Neuronal stem cell (in vitro differentiated cells): ENCODE measurements at regions not wholly inside any gene's neighbourhood (a gene's known extent, or its start where the extent isn't known, plus 50 kb on each side); places are given as distances from the start of the nearest gene placed in this dataset.

ENCODE experiments used
- DNase-seq: peaks from one replicate; pipeline ENCODE4 v3.0.0-alpha.2; 2013; ENCODE audit warnings: low spot score
- H2AFZ ChIP-seq: one replicate; pipeline ENCODE4 v1.6.1; 2013; ENCODE audit warnings: mild to moderate bottlenecking, low read length, inconsistent platforms
- H2AK5ac ChIP-seq: 2 replicates; pipeline ENCODE4 v1.6.1; 2013; ENCODE audit warnings: low read depth, mild to moderate bottlenecking, inconsistent platforms, low read length, moderate library complexity, mixed read lengths
- H2BK120ac ChIP-seq: 2 replicates; pipeline ENCODE4 v1.6.1; 2013; ENCODE audit warnings: low read depth, mild to moderate bottlenecking, inconsistent platforms, low read length, moderate library complexity, mixed read lengths
- H2BK12ac ChIP-seq: one replicate; pipeline ENCODE4 v1.6.1; 2013; ENCODE audit warnings: low read length, inconsistent platforms
- H2BK15ac ChIP-seq: 2 replicates; pipeline ENCODE4 v1.6.1; 2013; ENCODE audit warnings: mild to moderate bottlenecking, low read length, inconsistent platforms, mixed read lengths
- H2BK5ac ChIP-seq: one replicate; pipeline ENCODE4 v1.6.1; 2013; ENCODE audit warnings: inconsistent platforms, mild to moderate bottlenecking, low read length, moderate library complexity
- H3K14ac ChIP-seq: one replicate; pipeline ENCODE4 v1.6.1; 2013; ENCODE audit warnings: low read length, inconsistent platforms
- H3K18ac ChIP-seq: 2 replicates; pipeline ENCODE4 v1.6.1; 2013; ENCODE audit warnings: low read length, inconsistent platforms
- H3K23ac ChIP-seq: 2 replicates; pipeline ENCODE4 v1.6.1; 2013; ENCODE audit warnings: low read depth, mild to moderate bottlenecking, mixed read lengths, low read length, inconsistent platforms; ENCODE audit not compliant: poor library complexity
- H3K27ac ChIP-seq: replicated peaks from 3 replicates; pipeline ENCODE4 v1.5.1; 2013; ENCODE audit warnings: low read length, inconsistent platforms
- H3K27me3 ChIP-seq, 3 experiments: 2 replicates each; pipeline ENCODE4 v1.6.1; 2013; ENCODE audit warnings: low read length in 3 of 3, mild to moderate bottlenecking in 2 of 3, inconsistent platforms in 1 of 3, low read depth in 1 of 3, mixed read lengths in 1 of 3, moderate library complexity in 1 of 3; ENCODE audit not compliant: control insufficient read depth in 3 of 3, insufficient read depth in 3 of 3
- H3K36me3 ChIP-seq, 2 donors: replicated peaks in 1 of 2; 2 replicates each; pipeline ENCODE4 v1.6.1; 2013; ENCODE audit warnings: low read length in 2 of 2; ENCODE audit not compliant: control insufficient read depth in 2 of 2, insufficient read depth in 2 of 2
- H3K4ac ChIP-seq: 2 replicates; pipeline ENCODE4 v1.6.1; 2013; ENCODE audit warnings: inconsistent platforms, mild to moderate bottlenecking, low read length, moderate library complexity
- H3K4me1 ChIP-seq, 2 donors: 1 replicate in 1 of 2; 2 replicates in 1 of 2; pipeline ENCODE4 v1.6.1; 2013; ENCODE audit warnings: low read length in 2 of 2, low read depth in 1 of 2; ENCODE audit not compliant: control insufficient read depth in 2 of 2, insufficient read depth in 1 of 2
- H3K4me2 ChIP-seq: one replicate; pipeline ENCODE4 v1.6.1; 2013; ENCODE audit warnings: mild to moderate bottlenecking, low read length, inconsistent platforms; ENCODE audit not compliant: insufficient read depth, poor library complexity, severe bottlenecking
- H3K4me3 ChIP-seq, 2 donors: 2 replicates each; pipeline ENCODE4 v1.5.1; 2013; ENCODE audit warnings: low read length in 2 of 2, mild to moderate bottlenecking in 2 of 2, inconsistent platforms in 1 of 2, moderate library complexity in 1 of 2
- H3K79me1 ChIP-seq: one replicate; pipeline ENCODE4 v1.6.1; 2013; ENCODE audit warnings: low read depth, mild to moderate bottlenecking, inconsistent platforms, low read length, moderate library complexity
- H3K9ac ChIP-seq: one replicate; pipeline ENCODE4 v1.6.1; 2013; ENCODE audit warnings: mild to moderate bottlenecking, low read depth, low read length, inconsistent platforms; ENCODE audit not compliant: poor library complexity
- H3K9me3 ChIP-seq, 2 donors: replicated peaks in 1 of 2; 2 replicates each; pipeline versions ENCODE3 to v1.6.1; 2013; ENCODE audit warnings: low read length in 2 of 2, mild to moderate bottlenecking in 2 of 2, inconsistent platforms in 1 of 2, low read depth in 1 of 2, mixed read lengths in 1 of 2, moderate library complexity in 1 of 2; ENCODE audit not compliant: control insufficient read depth in 2 of 2, insufficient read depth in 1 of 2
- H4K8ac ChIP-seq: one replicate; pipeline ENCODE4 v1.6.1; 2013; ENCODE audit warnings: low read depth, mild to moderate bottlenecking, inconsistent platforms, low read length, moderate library complexity
- H4K91ac ChIP-seq: one replicate; pipeline ENCODE4 v1.6.1; 2013; ENCODE audit warnings: low read length, low read depth, mild to moderate bottlenecking, inconsistent platforms; ENCODE audit not compliant: poor library complexity
- WGBS, 2 donors: extraction: QIAGEN DNeasy Blood & Tissue Kit; methylation state at CpG; one replicate each; pipeline ENCODE4 v1.1.7; 2013; ENCODE audit warnings: missing lambda C conversion rate in 2 of 2, mixed read lengths in 1 of 2; ENCODE audit not compliant: insufficient read length in 2 of 2, insufficient replicate concordance in 1 of 2; ENCODE audit errors: extremely low coverage in 2 of 2; 5-methylcytosine and 5-hydroxymethylcytosine counted together

- Histone ChIP-seq H2BK15ac (no peak overlapping the region), H2BK120ac (no peak overlapping the region), H4K91ac (no peak overlapping the region), H3K9ac (no peak overlapping the region), H2AK5ac (no peak overlapping the region), H2BK5ac (no peak overlapping the region), H3K9me3 (peaks cover 0 to 3% of the 10 kb centered on the region in 2 donors), H3K4ac (no peak overlapping the region), H3K27ac (no peak overlapping the region), H3K4me3 (no peak overlapping the region), H3K23ac (no peak overlapping the region), H3K4me1 (peaks cover 11 to 24% of the 10 kb centered on the region in 2 donors), H2AFZ (no peak overlapping the region), H3K14ac (no peak overlapping the region), H4K8ac (no peak overlapping the region), H3K36me3 (no peaks in the 10 kb centered on the region), H2BK12ac (no peak overlapping the region), H3K27me3 (no peaks in the 10 kb centered on the region), H3K18ac (no peak overlapping the region), H3K79me1 (no peaks in the 10 kb centered on the region), H3K4me2 (no peak overlapping the region)
- WGBS, 2 donors, result no CpG with 5 or more reads among the region's 5 CpGs
- DNase-seq, result no peak
Measured at GRCh38 chr11:130672911-130673310, 224.5 kb downstream of the ADAMTS15 start.

- Histone ChIP-seq H3K9ac (no peak overlapping the region), H3K18ac (peak overlapping the region; percentile 28), H2BK120ac (no peak overlapping the region), H3K4ac (no peak overlapping the region), H2AFZ (no peak overlapping the region), H3K4me3 (no peak overlapping the region), H3K79me1 (no peaks in the 10 kb centered on the region), H3K14ac (no peak overlapping the region), H2BK12ac (no peak overlapping the region), H2BK15ac (no peak overlapping the region), H4K91ac (no peak overlapping the region), H3K36me3 (no peaks in the 10 kb centered on the region), H3K4me1 (peaks cover 11 to 25% of the 10 kb centered on the region in 2 donors), H3K4me2 (no peak overlapping the region), H3K27me3 (no peaks in the 10 kb centered on the region), H2BK5ac (no peak overlapping the region), H2AK5ac (no peak overlapping the region), H4K8ac (no peak overlapping the region), H3K27ac (no peak overlapping the region), H3K23ac (no peak overlapping the region), H3K9me3 (peaks cover 3% of the 10 kb centered on the region in 2 donors)
- no CpG with 5 or more reads among the region's 2 CpGs for WGBS, 2 donors
- DNase-seq, result no peak
Measured at GRCh38 chr11:130673698-130674097, 225.3 kb downstream of the ADAMTS15 start.

GRCh38 chr11:130674686-130675308 lies 226.4 kb downstream of the ADAMTS15 start:
- no CpG with 5 or more reads among the region's 5 CpGs for WGBS, 2 donors
- H3K14ac ChIP-seq, result no peak overlapping the region
- H3K27me3 ChIP-seq, result no peaks in the 10 kb centered on the region
- no peak overlapping the region for H2BK15ac ChIP-seq
- H3K4me2 ChIP-seq, result no peak overlapping the region
- no peak overlapping the region for H4K8ac ChIP-seq
- no peak overlapping the region for H3K9ac ChIP-seq
- no peak overlapping the region for H3K27ac ChIP-seq
- peaks cover 11 to 25% of the 10 kb centered on the region in 2 donors for H3K4me1 ChIP-seq
- H3K4ac ChIP-seq, result no peak overlapping the region
- no peak overlapping the region for H2BK5ac ChIP-seq
- no peaks in the 10 kb centered on the region for H3K36me3 ChIP-seq
- H3K9me3 ChIP-seq, result peaks cover 3 to 12% of the 10 kb centered on the region in 2 donors
- peak overlapping the region; percentile 12 for H2AFZ ChIP-seq
- H4K91ac ChIP-seq, result no peak overlapping the region
- no peak overlapping the region for H3K18ac ChIP-seq
- no peak overlapping the region for H2BK120ac ChIP-seq
- no peak overlapping the region for H3K4me3 ChIP-seq
- H3K23ac ChIP-seq, result no peak overlapping the region
- no peak for DNase-seq
- H2AK5ac ChIP-seq, result no peak overlapping the region
- no peaks in the 10 kb centered on the region for H3K79me1 ChIP-seq
- H2BK12ac ChIP-seq, result no peak overlapping the region

GRCh38 chr11:130675371-130675821 lies 227.0 kb downstream of the ADAMTS15 start:
- H3K23ac ChIP-seq, result no peak overlapping the region
- WGBS, 2 donors, result no CpG with 5 or more reads among the region's 10 CpGs
- H3K18ac ChIP-seq, result no peak overlapping the region
- no peak overlapping the region for H3K27ac ChIP-seq
- H3K9me3 ChIP-seq, result peaks cover 3 to 14% of the 10 kb centered on the region in 2 donors
- no peak overlapping the region for H2BK12ac ChIP-seq
- H3K4me3 ChIP-seq, result no peak overlapping the region
- H3K79me1 ChIP-seq, result no peaks in the 10 kb centered on the region
- no peak overlapping the region for H3K9ac ChIP-seq
- peak overlapping the region; percentile 12 for H2AFZ ChIP-seq
- H2BK120ac ChIP-seq, result no peak overlapping the region
- no peak overlapping the region for H2BK5ac ChIP-seq
- no peak overlapping the region for H3K14ac ChIP-seq
- H4K91ac ChIP-seq, result no peak overlapping the region
- H3K4ac ChIP-seq, result no peak overlapping the region
- no peaks in the 10 kb centered on the region for H3K36me3 ChIP-seq
- no peak overlapping the region for H2BK15ac ChIP-seq
- no peak overlapping the region for H3K4me2 ChIP-seq
- no peak for DNase-seq
- no peak overlapping the region for H2AK5ac ChIP-seq
- peaks cover 11 to 25% of the 10 kb centered on the region in 2 donors for H3K4me1 ChIP-seq
- H4K8ac ChIP-seq, result no peak overlapping the region
- H3K27me3 ChIP-seq, result no peaks in the 10 kb centered on the region
